ENCODE measurements at regions not wholly inside any gene's neighbourhood (a gene's known extent, or its start where the extent isn't known, plus 50 kb on each side); places are given as distances from the start of the nearest gene placed in this dataset.

GRCh38 chr20:48212806-48213509, 427.7 kb upstream of the SULF2 start:
- intact Hi-C loops (cut with DNase I), result no loop called here

GRCh38 chr20:48211847-48212246, 426.6 kb upstream of the SULF2 start:
- 96 to 97% methylated on average over 5 of the region's 5 CpGs for WGBS, 2 donors
- Histone ChIP-seq H3K27me3 (ENCODE audit: control insufficient read depth in 1 of 2, insufficient read depth in 2 of 2, low read length in 1 of 2) (no peaks in the 10 kb centered on the region), H3K27ac (ENCODE audit: low read depth in 1 of 2, low read length in 2 of 2) (no peak overlapping the region), H3K4me3 (ENCODE audit: low read length in 2 of 2) (no peak overlapping the region), H3K9me3 (ENCODE audit: control insufficient read depth, low read length) (no peaks in the 10 kb centered on the region), H3K4me1 (ENCODE audit: control insufficient read depth in 1 of 2, insufficient read depth in 2 of 2, low read length in 2 of 2) (no peaks in the 10 kb centered on the region), H3K36me3 (ENCODE audit: control insufficient read depth in 1 of 2, insufficient read depth in 2 of 2, low read length in 1 of 2) (no peaks in the 10 kb centered on the region)
- DNase-seq (no peak), ATAC-seq (ENCODE audit: low FRiP score) (no peak)
- intact Hi-C loops (cut with DNase I), result no loop called here

More at GRCh38 chr20:48212806-48213509, 427.7 kb upstream of the SULF2 start:
- WGBS, 2 donors, result 79 to 90% methylated on average over 3 of the region's 3 CpGs
- ATAC-seq (ENCODE audit: low FRiP score) (no peak), DNase-seq (no peak)
- Histone ChIP-seq H3K4me1 (ENCODE audit: control insufficient read depth in 1 of 2, insufficient read depth in 2 of 2, low read length in 2 of 2) (no peaks in the 10 kb centered on the region), H3K4me3 (ENCODE audit: low read length in 2 of 2) (no peak overlapping the region), H3K27ac (ENCODE audit: low read depth in 1 of 2, low read length in 2 of 2) (no peak overlapping the region), H3K27me3 (ENCODE audit: control insufficient read depth in 1 of 2, insufficient read depth in 2 of 2, low read length in 1 of 2) (no peaks in the 10 kb centered on the region), H3K36me3 (ENCODE audit: control insufficient read depth in 1 of 2, insufficient read depth in 2 of 2, low read length in 1 of 2) (no peaks in the 10 kb centered on the region), H3K9me3 (ENCODE audit: control insufficient read depth, low read length) (no peaks in the 10 kb centered on the region)

- H3K27ac ChIP-seq (ENCODE audit: low read depth in 1 of 2, low read length in 2 of 2), result no peak overlapping the region
- no peaks in the 10 kb centered on the region for H3K27me3 ChIP-seq (ENCODE audit: control insufficient read depth in 1 of 2, insufficient read depth in 2 of 2, low read length in 1 of 2)
- H3K4me3 ChIP-seq (ENCODE audit: low read length in 2 of 2), result no peak overlapping the region
- ATAC-seq (ENCODE audit: low FRiP score), result no peak
- 61 to 73% methylated on average over 3 of the region's 3 CpGs for WGBS, 2 donors
- DNase-seq, result no peak
- no peaks in the 10 kb centered on the region for H3K9me3 ChIP-seq (ENCODE audit: control insufficient read depth, low read length)
- H3K4me1 ChIP-seq (ENCODE audit: control insufficient read depth in 1 of 2, insufficient read depth in 2 of 2, low read length in 2 of 2), result no peaks in the 10 kb centered on the region
- no peaks in the 10 kb centered on the region for H3K36me3 ChIP-seq (ENCODE audit: control insufficient read depth in 1 of 2, insufficient read depth in 2 of 2, low read length in 1 of 2)
- intact Hi-C loops (cut with DNase I), result no loop called here
These were observed 426.0 kb upstream of the SULF2 start for GRCh38 chr20:48211238-48211637.

- Histone ChIP-seq H3K27me3 (ENCODE audit: control insufficient read depth in 1 of 2, insufficient read depth in 2 of 2, low read length in 1 of 2) (no peaks in the 10 kb centered on the region), H3K9me3 (ENCODE audit: control insufficient read depth, low read length) (no peaks in the 10 kb centered on the region), H3K36me3 (ENCODE audit: control insufficient read depth in 1 of 2, insufficient read depth in 2 of 2, low read length in 1 of 2) (no peaks in the 10 kb centered on the region), H3K4me1 (ENCODE audit: control insufficient read depth in 1 of 2, insufficient read depth in 2 of 2, low read length in 2 of 2) (no peaks in the 10 kb centered on the region), H3K4me3 (ENCODE audit: low read length in 2 of 2) (no peak overlapping the region), H3K27ac (ENCODE audit: low read depth in 1 of 2, low read length in 2 of 2) (no peak overlapping the region)
- intact Hi-C loops (cut with DNase I), result no loop called here
- ATAC-seq (ENCODE audit: low FRiP score) (no peak), DNase-seq (no peak)
- 78 to 81% methylated on average over 27 of the region's 27 CpGs for WGBS, 2 donors
These were observed 425.1 kb upstream of the SULF2 start for GRCh38 chr20:48210111-48211027.

- 33% methylated on average over 5 of the region's 5 CpGs for WGBS, 2 donors
- Histone ChIP-seq H3K4me3 (ENCODE audit: low read length in 2 of 2) (no peak overlapping the region), H3K27ac (ENCODE audit: low read depth in 1 of 2, low read length in 2 of 2) (no peak overlapping the region), H3K27me3 (ENCODE audit: control insufficient read depth in 1 of 2, insufficient read depth in 2 of 2, low read length in 1 of 2) (no peaks in the 10 kb centered on the region), H3K36me3 (ENCODE audit: control insufficient read depth in 1 of 2, insufficient read depth in 2 of 2, low read length in 1 of 2) (no peaks in the 10 kb centered on the region), H3K9me3 (ENCODE audit: control insufficient read depth, low read length) (no peaks in the 10 kb centered on the region), H3K4me1 (ENCODE audit: control insufficient read depth in 1 of 2, insufficient read depth in 2 of 2, low read length in 2 of 2) (no peaks in the 10 kb centered on the region)
- DNase-seq (no peak), ATAC-seq (ENCODE audit: low FRiP score) (no peak)
- intact Hi-C loops (cut with DNase I), result no loop called here
These were observed 423.8 kb upstream of the SULF2 start for GRCh38 chr20:48209102-48209501.

- H3K27me3 ChIP-seq (ENCODE audit: control insufficient read depth in 1 of 2, insufficient read depth in 2 of 2, low read length in 1 of 2), result no peaks in the 10 kb centered on the region
- intact Hi-C loops (cut with DNase I), result no loop called here
- no peak for DNase-seq
- no peaks in the 10 kb centered on the region for H3K4me1 ChIP-seq (ENCODE audit: control insufficient read depth in 1 of 2, insufficient read depth in 2 of 2, low read length in 2 of 2)
- no peak overlapping the region for H3K27ac ChIP-seq (ENCODE audit: low read depth in 1 of 2, low read length in 2 of 2)
- no peaks in the 10 kb centered on the region for H3K9me3 ChIP-seq (ENCODE audit: control insufficient read depth, low read length)
- H3K36me3 ChIP-seq (ENCODE audit: control insufficient read depth in 1 of 2, insufficient read depth in 2 of 2, low read length in 1 of 2), result no peaks in the 10 kb centered on the region
- no peak overlapping the region for H3K4me3 ChIP-seq (ENCODE audit: low read length in 2 of 2)
- no peak for ATAC-seq (ENCODE audit: low FRiP score)
- whole genome bisulfite sequencing, 2 donors, result 95 to 96% methylated on average over 10 of the region's 10 CpGs
These were observed 422.9 kb upstream of the SULF2 start for GRCh38 chr20:48208176-48208575.

- 85 to 95% methylated on average over 4 of the region's 4 CpGs for WGBS, 2 donors
- no peak overlapping the region for H3K4me3 ChIP-seq (ENCODE audit: low read length in 2 of 2)
- ATAC-seq (ENCODE audit: low FRiP score), result no peak
These were observed 422.2 kb upstream of the SULF2 start for GRCh38 chr20:48207505-48207904.

GRCh38 chr20:48205786-48206185, 420.5 kb upstream of the SULF2 start:
- Histone ChIP-seq H3K27me3 (ENCODE audit: control insufficient read depth in 1 of 2, insufficient read depth in 2 of 2, low read length in 1 of 2) (no peaks in the 10 kb centered on the region), H3K4me3 (ENCODE audit: low read length in 2 of 2) (no peak overlapping the region), H3K4me1 (ENCODE audit: control insufficient read depth in 1 of 2, insufficient read depth in 2 of 2, low read length in 2 of 2) (no peaks in the 10 kb centered on the region), H3K27ac (ENCODE audit: low read depth in 1 of 2, low read length in 2 of 2) (no peak overlapping the region), H3K36me3 (ENCODE audit: control insufficient read depth in 1 of 2, insufficient read depth in 2 of 2, low read length in 1 of 2) (no peaks in the 10 kb centered on the region), H3K9me3 (ENCODE audit: control insufficient read depth, low read length) (no peaks in the 10 kb centered on the region)
- WGBS, 2 donors, result 96% methylated on average over 7 of the region's 7 CpGs
- intact Hi-C loops (cut with DNase I), result no loop called here
- ATAC-seq (ENCODE audit: low FRiP score), result no peak
- DNase-seq, result no peak

More at GRCh38 chr20:48207505-48207904, 422.2 kb upstream of the SULF2 start:
- H3K9me3 ChIP-seq (ENCODE audit: control insufficient read depth, low read length), result no peaks in the 10 kb centered on the region
- H3K27me3 ChIP-seq (ENCODE audit: control insufficient read depth in 1 of 2, insufficient read depth in 2 of 2, low read length in 1 of 2), result no peaks in the 10 kb centered on the region
- no peak for DNase-seq
- intact Hi-C loops (cut with DNase I), result no loop called here
- no peaks in the 10 kb centered on the region for H3K36me3 ChIP-seq (ENCODE audit: control insufficient read depth in 1 of 2, insufficient read depth in 2 of 2, low read length in 1 of 2)
- H3K4me1 ChIP-seq (ENCODE audit: control insufficient read depth in 1 of 2, insufficient read depth in 2 of 2, low read length in 2 of 2), result no peaks in the 10 kb centered on the region
- no peak overlapping the region for H3K27ac ChIP-seq (ENCODE audit: low read depth in 1 of 2, low read length in 2 of 2)

Measured in aorta (tissue), 5 donors.